Testis (tissue), 2 donors: ENCODE measurements at regions not wholly inside any gene's neighbourhood (a gene's known extent, or its start where the extent isn't known, plus 50 kb on each side); places are given as distances from the start of the nearest gene placed in this dataset.

Experiments
- DNase-seq: peaks from one replicate; pipeline ENCODE4 v3.0.0-alpha.2; 2019
- H3K27ac ChIP-seq, 2 donors: fragments of 200-600 bp; sonication (generic); one replicate each; pipeline ENCODE4 v1.5.1; 2019
- H3K27me3 ChIP-seq: fragments of 200-600 bp; sonication (generic); one replicate; pipeline ENCODE4 v1.5.1; 2019
- H3K36me3 ChIP-seq: fragments of 200-600 bp; sonication (generic); one replicate; pipeline ENCODE4 v1.5.1; 2017; ENCODE audit warnings: low read depth; ENCODE audit errors: missing control alignments
- H3K4me1 ChIP-seq: fragments of 200-600 bp; sonication (generic); one replicate; pipeline ENCODE4 v1.5.1; 2019
- H3K4me3 ChIP-seq, 2 donors: fragments of 200-600 bp; sonication (generic); one replicate each; pipeline ENCODE4 v1.5.1; 2017 to 2019
- H3K9me3 ChIP-seq: fragments of 200-600 bp; sonication (generic); one replicate; pipeline ENCODE4 v1.5.1; 2017
- CTCF ChIP-seq, 3 experiments: fragments of 450-650 bp in 2 of 3; fragments of 200-600 bp in 1 of 3; sonication (generic) in 1 of 3; IDR thresholded peaks; one replicate each; pipeline ENCODE4 v1.5.1; 2016 to 2019; ENCODE audit warnings: antibody characterized with exemption in 3 of 3, mild to moderate bottlenecking in 2 of 3, moderate library complexity in 1 of 3
- POLR2A ChIP-seq: fragments of 450-650 bp; IDR thresholded peaks from one replicate; pipeline ENCODE4 v1.6.1; 2017; ENCODE audit warnings: antibody characterized with exemption, mild to moderate bottlenecking, moderate library complexity
- WGBS, 2 donors: methylation state at CpG; one replicate each; pipeline ENCODE4 v1.1.5; 2018; 5-methylcytosine and 5-hydroxymethylcytosine counted together
- intact Hi-C: fragments of 100-400 bp; cut with DNase I; formaldehyde crosslinking; loops from one replicate; pipeline ENCODE4 v1.15.1; 2023; ENCODE audit warnings: low total_unique reads

GRCh38 chr19:29120466-29120865 is 92.5 kb downstream of the UQCRFS1 start:
- no peak for DNase-seq
- no peak overlapping the region for H3K4me3 ChIP-seq
- 53 to 78% methylated on average over 6 of the region's 6 CpGs for WGBS, 2 donors
- intact Hi-C loops = no loop called here
- no peak for TF ChIP-seq POLR2A
- no peak for TF ChIP-seq CTCF (IDR thresholded peaks at IDR 0.05)
- no peak overlapping the region for H3K27ac ChIP-seq
- H3K9me3 ChIP-seq = no peaks in the 10 kb centered on the region
- H3K36me3 ChIP-seq = no peaks in the 10 kb centered on the region
- H3K27me3 ChIP-seq = no peaks in the 10 kb centered on the region
- no peaks in the 10 kb centered on the region for H3K4me1 ChIP-seq

GRCh38 chr19:29119590-29119989 is 93.4 kb downstream of the UQCRFS1 start:
- DNase-seq = peak; percentile 34
- TF ChIP-seq CTCF (IDR thresholded peaks at IDR 0.05) = no peak
- TF ChIP-seq POLR2A = no peak
- H3K4me3 ChIP-seq = no peak overlapping the region
- H3K4me1 ChIP-seq = no peaks in the 10 kb centered on the region
- H3K36me3 ChIP-seq = no peaks in the 10 kb centered on the region
- intact Hi-C loops = no loop called here
- WGBS, 2 donors = 61 to 68% methylated on average over 9 of the region's 9 CpGs
- no peaks in the 10 kb centered on the region for H3K27me3 ChIP-seq
- no peak overlapping the region for H3K27ac ChIP-seq
- no peaks in the 10 kb centered on the region for H3K9me3 ChIP-seq

- intact Hi-C loops = no loop called here
- no peak overlapping the region for H3K4me3 ChIP-seq
- H3K27me3 ChIP-seq = no peaks in the 10 kb centered on the region
- 41 to 57% methylated on average over 3 of the region's 3 CpGs for WGBS, 2 donors
- no peaks in the 10 kb centered on the region for H3K9me3 ChIP-seq
- no peak for DNase-seq
- TF ChIP-seq CTCF (IDR thresholded peaks at IDR 0.05) (no peak), POLR2A (no peak)
- H3K4me1 ChIP-seq = no peaks in the 10 kb centered on the region
- no peak overlapping the region for H3K27ac ChIP-seq
- H3K36me3 ChIP-seq = no peaks in the 10 kb centered on the region
Observed at GRCh38 chr19:29118389-29118788, 94.6 kb downstream of the UQCRFS1 start.

GRCh38 chr19:29117926-29118325 is 95.0 kb downstream of the UQCRFS1 start:
- no peak for TF ChIP-seq POLR2A
- TF ChIP-seq CTCF (IDR thresholded peaks at IDR 0.05) = no peak
- intact Hi-C loops = no loop called here
- WGBS, 2 donors = 41% methylated on average over 7 of the region's 7 CpGs
- Histone ChIP-seq H3K4me3 (no peak overlapping the region), H3K27ac (no peak overlapping the region), H3K4me1 (no peaks in the 10 kb centered on the region), H3K27me3 (no peaks in the 10 kb centered on the region), H3K9me3 (no peaks in the 10 kb centered on the region), H3K36me3 (no peaks in the 10 kb centered on the region)
- DNase-seq = no peak

- TF ChIP-seq POLR2A (no peak), CTCF (IDR thresholded peaks at IDR 0.05) (no peak)
- intact Hi-C loops = no loop called here
- 88% methylated on average over 1 of the region's 1 CpG; no CpG with 5 or more reads in 1 of the 2 donors for WGBS, 2 donors
- Histone ChIP-seq H3K4me3 (no peak overlapping the region), H3K4me1 (no peaks in the 10 kb centered on the region), H3K27me3 (no peaks in the 10 kb centered on the region), H3K27ac (no peak overlapping the region), H3K36me3 (no peaks in the 10 kb centered on the region), H3K9me3 (no peaks in the 10 kb centered on the region)
- DNase-seq = no peak
Observed at GRCh38 chr19:29115181-29115580, 97.8 kb downstream of the UQCRFS1 start.
